GM12878 (cell line): ENCODE measurements at regions not wholly inside any gene's neighbourhood (a gene's known extent, or its start where the extent isn't known, plus 50 kb on each side); places are given as distances from the start of the nearest gene placed in this dataset.

Source experiments
- ATAC-seq: fragments of 200-7000 bp; cut with Tn5 transposase; 3 replicates; pipeline ENCODE4 v1.9.1; 2020; ENCODE audit warnings: mild to moderate bottlenecking, moderate library complexity
- BruUV-seq: library from RNA; stranded (reverse); fragments of 400-500 nt; replicated peaks from 2 replicates; lab custom pipeline; 2021; lab: Mats Ljungman, UMichigan
- CTCF ChIA-PET: fragments of 300-600 bp; sonication (Branson Sonifier 250); formaldehyde crosslinking; extraction: SDS; loops from one replicate; lab custom pipeline; 2021; ENCODE audit warnings: inconsistent platforms; lab: Yijun Ruan, JAX
- POLR2A ChIA-PET: fragments of 350-600 bp; formaldehyde crosslinking; extraction: SDS; loops from one replicate; lab custom pipeline; 2021; ENCODE audit warnings: inconsistent platforms; lab: Charles Lee
- RAD21 ChIA-PET: fragments of 300-600 bp; sonication (Branson Sonifier 250); formaldehyde crosslinking; loops from one replicate; lab custom pipeline; 2023; ENCODE audit warnings: antibody characterized with exemption; ENCODE audit not compliant: unreplicated experiment; lab: Charles Lee
- SMC1A ChIA-PET: fragments of 300-600 bp; sonication (Branson Sonifier 250); formaldehyde crosslinking; loops from one replicate; lab custom pipeline; 2023; ENCODE audit not compliant: unreplicated experiment, uncharacterized antibody; lab: Charles Lee
- DNase-seq: peaks from one replicate; pipeline ENCODE4 v3.0.0-alpha.2; 2011; ENCODE audit warnings: low read depth, low spot score
- FAIRE-seq: peaks from 3 replicates; lab custom pipeline; 2011; peaks lifted over from hg19 to GRCh38; lab: Jason Lieb, UNC
- H2AFZ ChIP-seq: 2 replicates; pipeline ENCODE4 v1.6.0; 2011; ENCODE audit warnings: low read depth, low read length, control low read depth; ENCODE audit not compliant: control insufficient read depth
- H3K27ac ChIP-seq: 2 replicates; pipeline ENCODE4 v1.5.1; 2011; ENCODE audit warnings: control low read depth; ENCODE audit not compliant: control insufficient read depth, insufficient read depth
- H3K27me3 ChIP-seq, 2 experiments: replicated peaks in 1 of 2; 2 replicates each; pipeline versions ENCODE4 v1.6.0 to v1.6.1; 2011; ENCODE audit warnings: low read length in 1 of 2; ENCODE audit not compliant: control insufficient read depth in 2 of 2, insufficient read depth in 2 of 2
- H3K36me3 ChIP-seq, 2 experiments: 2 replicates each; pipeline ENCODE4 v1.5.1; 2011; ENCODE audit warnings: low read length in 1 of 2; ENCODE audit not compliant: control insufficient read depth in 2 of 2, insufficient read depth in 2 of 2
- H3K4me1 ChIP-seq: 2 replicates; pipeline ENCODE4 v1.6.1; 2011; ENCODE audit warnings: mild to moderate bottlenecking, low read length, moderate library complexity, mixed read lengths; ENCODE audit not compliant: control insufficient read depth, insufficient read depth
- H3K4me2 ChIP-seq: 2 replicates; pipeline ENCODE4 v1.6.0; 2011; ENCODE audit warnings: control low read depth; ENCODE audit not compliant: control insufficient read depth, insufficient read depth
- H3K4me3 ChIP-seq: fragments of 200-600 bp; sonication (generic); 2 replicates; pipeline ENCODE4 v1.5.1; 2016
- H3K79me2 ChIP-seq: 2 replicates; pipeline ENCODE4 v1.6.0; 2011; ENCODE audit warnings: low read length; ENCODE audit not compliant: control insufficient read depth, insufficient read depth
- H3K9ac ChIP-seq: 2 replicates; pipeline ENCODE4 v1.8.0; 2011; ENCODE audit warnings: low read length, control low read depth, mixed read lengths; ENCODE audit not compliant: control insufficient read depth, insufficient read depth
- H3K9me3 ChIP-seq: replicated peaks from 3 replicates; pipeline ENCODE4 v1.5.1; 2011; ENCODE audit warnings: mild to moderate bottlenecking, low read length; ENCODE audit not compliant: control insufficient read depth, insufficient read depth
- H4K20me1 ChIP-seq: 2 replicates; pipeline ENCODE4 v1.6.0; 2011; ENCODE audit not compliant: control insufficient read depth, insufficient read depth
- CBX5 ChIP-seq: sonication (generic); IDR thresholded peaks from 2 replicates; pipeline ENCODE4 v1.6.1; 2016; ENCODE audit warnings: low read depth, moderate library complexity, mild to moderate bottlenecking, inconsistent platforms
- CHD1 ChIP-seq: IDR thresholded peaks from 2 replicates; pipeline ENCODE4 v1.6.1; 2012; ENCODE audit warnings: low read depth, low read length, improper control_type of control experiment
- DPF2 ChIP-seq: fragments of 450-650 bp; IDR thresholded peaks from 2 replicates; pipeline ENCODE4 v1.6.1; 2017; ENCODE audit warnings: mild to moderate bottlenecking
- EGR1 ChIP-seq, 2 experiments: IDR thresholded peaks; 1 replicate in 1 of 2; 2 replicates in 1 of 2; pipeline ENCODE4 v1.6.1; 2011 to 2012; ENCODE audit warnings: low read depth in 2 of 2, low read length in 2 of 2, borderline replicate concordance in 1 of 2, mild to moderate bottlenecking in 1 of 2, moderate library complexity in 1 of 2
- MTA2 ChIP-seq: fragments of 450-650 bp; IDR thresholded peaks from 2 replicates; pipeline ENCODE4 v1.6.1; 2016; ENCODE audit warnings: low read depth, mild to moderate bottlenecking, moderate library complexity
- MXI1 ChIP-seq: fragments of 150-350 bp; IDR thresholded peaks from 2 replicates; pipeline ENCODE4 v1.6.1; 2011; ENCODE audit warnings: low read depth, mild to moderate bottlenecking, inconsistent platforms, low read length, improper control_type of control experiment
- MYC ChIP-seq: IDR thresholded peaks from 2 replicates; pipeline ENCODE4 v1.6.1; 2011; ENCODE audit warnings: mild to moderate bottlenecking, low read length, moderate library complexity, inconsistent platforms; ENCODE audit not compliant: insufficient read depth, insufficient replicate concordance, insufficient read length, severe bottlenecking
- NBN ChIP-seq: fragments of 450-650 bp; IDR thresholded peaks from 2 replicates; pipeline ENCODE4 v1.6.1; 2016
- NFXL1 ChIP-seq: fragments of 450-650 bp; IDR thresholded peaks from 2 replicates; pipeline ENCODE4 v1.6.1; 2017; ENCODE audit warnings: antibody characterized with exemption, mild to moderate bottlenecking, borderline replicate concordance
- NFYA ChIP-seq: IDR thresholded peaks from 2 replicates; pipeline ENCODE4 v1.6.1; 2011; ENCODE audit warnings: low read depth, mild to moderate bottlenecking, low read length, improper control_type of control experiment, borderline replicate concordance
- PKNOX1 ChIP-seq: fragments of 450-650 bp; IDR thresholded peaks from 2 replicates; pipeline ENCODE4 v1.6.1; 2016; ENCODE audit warnings: mild to moderate bottlenecking
- POLR2AphosphoS5 ChIP-seq: IDR thresholded peaks from 2 replicates; pipeline ENCODE4 v1.6.1; 2011; ENCODE audit warnings: mild to moderate bottlenecking, low read length, inconsistent platforms
- SIN3A ChIP-seq: IDR thresholded peaks from 2 replicates; pipeline ENCODE4 v1.6.1; 2012; ENCODE audit warnings: low read depth, low read length, improper control_type of control experiment
- SREBF1 ChIP-seq: IDR thresholded peaks from 2 replicates; pipeline ENCODE4 v1.6.1; 2012; ENCODE audit warnings: mild to moderate bottlenecking, low read length
- SREBF2 ChIP-seq: IDR thresholded peaks from 2 replicates; pipeline ENCODE4 v1.6.1; 2012; ENCODE audit warnings: mild to moderate bottlenecking, low read length
- TARDBP ChIP-seq: IDR thresholded peaks from 2 replicates; pipeline ENCODE4 v1.6.1; 2016; ENCODE audit warnings: borderline replicate concordance
- ZZZ3 ChIP-seq: IDR thresholded peaks from 2 replicates; pipeline ENCODE4 v1.6.1; 2011; ENCODE audit warnings: low read depth; ENCODE audit not compliant: control insufficient read depth, insufficient read length
- WGBS: methylation state at CpG from one replicate; pipeline ENCODE4 v1.1.6; 2016; ENCODE audit warnings: low lambda C conversion rate; ENCODE audit not compliant: insufficient replicate concordance, insufficient coverage; ENCODE audit errors: missing lambda C conversion rate; 5-methylcytosine and 5-hydroxymethylcytosine counted together
- in situ Hi-C: fragments of 300-500 bp; cut with MboI; formaldehyde crosslinking; loops from 9 replicates; pipeline ENCODE4 v1.14.3; 2018; ENCODE audit warnings: mixed read lengths
- intact Hi-C: fragments of 100-400 bp; cut with micrococcal nuclease; formaldehyde crosslinking; loops from one replicate; pipeline ENCODE4 v1.14.2; 2022; ENCODE audit not compliant: unreplicated experiment
- TF ChIP-seq, protein P1 (sequence below): IDR thresholded peaks from 2 replicates; pipeline ENCODE4 v1.6.1; 2012; ENCODE audit warnings: improper control_type of control experiment, low read depth, low read length; ENCODE audit not compliant: insufficient replicate concordance

GRCh38 chr3:63061449-63061848 is 186.2 kb upstream of the CADPS start:
- ChIA-PET POLR2A (no interaction called here), CTCF (no interaction called here), SMC1A (no interaction called here), RAD21 (no interaction called here)
- no peak overlapping the region for H3K4me3 ChIP-seq
- H3K9ac ChIP-seq = no peak overlapping the region
- DNase-seq = no peak
- WGBS = 6% methylated on average over 5 of the region's 5 CpGs
- H4K20me1 ChIP-seq = no peaks in the 10 kb centered on the region
- no TSS peak for BruUV-seq
- H3K27ac ChIP-seq = no peak overlapping the region
- H3K27me3 ChIP-seq = no peaks in the 10 kb centered on the region
- H3K79me2 ChIP-seq = no peaks in the 10 kb centered on the region
- no peaks in the 10 kb centered on the region for H3K36me3 ChIP-seq
- ATAC-seq = no peak
- FAIRE-seq = no peak
- H3K9me3 ChIP-seq = no peaks in the 10 kb centered on the region
- no peak for TF ChIP-seq DPF2
- TF ChIP-seq EGR1 (IDR thresholded peaks at IDR 0.05; ENCODE audit: borderline replicate concordance in 1 of 2, low read depth in 2 of 2, low read length in 2 of 2) = no peak
- TF ChIP-seq MXI1 = no peak
- no peak for TF ChIP-seq PKNOX1
- TF ChIP-seq NBN = no peak
- TF ChIP-seq SREBF2 = no peak
- TF ChIP-seq NFXL1 = no peak
- TF ChIP-seq CBX5 = no peak
- TF ChIP-seq CHD1 = no peak
- TF ChIP-seq TARDBP = no peak
- TF ChIP-seq SREBF1 = no peak
- TF ChIP-seq, protein P1, sequence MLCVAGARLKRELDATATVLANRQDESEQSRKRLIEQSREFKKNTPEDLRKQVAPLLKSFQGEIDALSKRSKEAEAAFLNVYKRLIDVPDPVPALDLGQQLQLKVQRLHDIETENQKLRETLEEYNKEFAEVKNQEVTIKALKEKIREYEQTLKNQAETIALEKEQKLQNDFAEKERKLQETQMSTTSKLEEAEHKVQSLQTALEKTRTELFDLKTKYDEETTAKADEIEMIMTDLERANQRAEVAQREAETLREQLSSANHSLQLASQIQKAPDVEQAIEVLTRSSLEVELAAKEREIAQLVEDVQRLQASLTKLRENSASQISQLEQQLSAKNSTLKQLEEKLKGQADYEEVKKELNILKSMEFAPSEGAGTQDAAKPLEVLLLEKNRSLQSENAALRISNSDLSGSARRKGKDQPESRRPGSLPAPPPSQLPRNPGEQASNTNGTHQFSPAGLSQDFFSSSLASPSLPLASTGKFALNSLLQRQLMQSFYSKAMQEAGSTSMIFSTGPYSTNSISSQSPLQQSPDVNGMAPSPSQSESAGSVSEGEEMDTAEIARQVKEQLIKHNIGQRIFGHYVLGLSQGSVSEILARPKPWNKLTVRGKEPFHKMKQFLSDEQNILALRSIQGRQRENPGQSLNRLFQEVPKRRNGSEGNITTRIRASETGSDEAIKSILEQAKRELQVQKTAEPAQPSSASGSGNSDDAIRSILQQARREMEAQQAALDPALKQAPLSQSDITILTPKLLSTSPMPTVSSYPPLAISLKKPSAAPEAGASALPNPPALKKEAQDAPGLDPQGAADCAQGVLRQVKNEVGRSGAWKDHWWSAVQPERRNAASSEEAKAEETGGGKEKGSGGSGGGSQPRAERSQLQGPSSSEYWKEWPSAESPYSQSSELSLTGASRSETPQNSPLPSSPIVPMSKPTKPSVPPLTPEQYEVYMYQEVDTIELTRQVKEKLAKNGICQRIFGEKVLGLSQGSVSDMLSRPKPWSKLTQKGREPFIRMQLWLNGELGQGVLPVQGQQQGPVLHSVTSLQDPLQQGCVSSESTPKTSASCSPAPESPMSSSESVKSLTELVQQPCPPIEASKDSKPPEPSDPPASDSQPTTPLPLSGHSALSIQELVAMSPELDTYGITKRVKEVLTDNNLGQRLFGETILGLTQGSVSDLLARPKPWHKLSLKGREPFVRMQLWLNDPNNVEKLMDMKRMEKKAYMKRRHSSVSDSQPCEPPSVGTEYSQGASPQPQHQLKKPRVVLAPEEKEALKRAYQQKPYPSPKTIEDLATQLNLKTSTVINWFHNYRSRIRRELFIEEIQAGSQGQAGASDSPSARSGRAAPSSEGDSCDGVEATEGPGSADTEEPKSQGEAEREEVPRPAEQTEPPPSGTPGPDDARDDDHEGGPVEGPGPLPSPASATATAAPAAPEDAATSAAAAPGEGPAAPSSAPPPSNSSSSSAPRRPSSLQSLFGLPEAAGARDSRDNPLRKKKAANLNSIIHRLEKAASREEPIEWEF = no peak
- TF ChIP-seq SIN3A = no peak
- no peak for TF ChIP-seq MYC
- no peak for TF ChIP-seq POLR2AphosphoS5
- no peak for TF ChIP-seq MTA2
- no peak for TF ChIP-seq NFYA
- no peak for TF ChIP-seq ZZZ3
- in situ Hi-C loops (no loop called here), intact Hi-C loops (no loop called here)
- no peak overlapping the region for H2AFZ ChIP-seq
- no peaks in the 10 kb centered on the region for H3K4me1 ChIP-seq
- H3K4me2 ChIP-seq = no peak overlapping the region
